IPS-18c (cell line): ENCODE measurements at regions not wholly inside any gene's neighbourhood (a gene's known extent, or its start where the extent isn't known, plus 50 kb on each side); places are given as distances from the start of the nearest gene placed in this dataset.
"Not testable (repeated sequence)": the region's sequence is repeated elsewhere in the genome, so short reads cannot be mapped to it uniquely, and the experiment has no call there.

Experiments used
- H3K4me3 ChIP-seq: 2 replicates; pipeline ENCODE4 v1.7.0; 2013; ENCODE audit warnings: low read depth, mild to moderate bottlenecking, low read length, moderate library complexity; ENCODE audit not compliant: insufficient read depth
- H3K9me3 ChIP-seq: one replicate; pipeline ENCODE4 v1.6.1; 2013; ENCODE audit warnings: mild to moderate bottlenecking, low read length, moderate library complexity; ENCODE audit not compliant: control insufficient read depth, insufficient read depth

GRCh38 chr1:118828038-118828437 lies 160.1 kb downstream of the TBX15 start:
- Histone ChIP-seq H3K9me3 (peaks cover 4% of the 10 kb centered on the region), H3K4me3 (no peak overlapping the region)

DNA sequence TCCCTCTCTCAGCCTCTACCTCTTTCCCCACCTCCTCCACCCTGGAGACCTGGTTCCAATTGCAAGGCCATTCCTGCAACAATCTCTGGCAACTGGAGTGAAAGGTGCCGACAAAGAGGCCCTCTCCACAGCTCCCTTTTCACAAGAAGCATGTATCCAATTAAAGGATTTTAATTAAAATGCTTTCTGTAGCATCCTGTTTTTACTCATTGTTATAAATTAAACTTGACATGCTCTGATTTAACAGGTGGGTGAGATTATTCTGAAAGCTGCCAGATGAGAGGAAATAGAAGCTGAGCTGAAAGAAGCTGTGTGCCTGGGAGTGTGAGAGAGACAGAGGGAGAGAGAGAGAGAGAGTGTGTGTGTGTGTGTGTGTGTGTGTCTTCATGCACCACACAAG lies 160.5 kb downstream of the TBX15 start:
- peaks cover 4% of the 10 kb centered on the region for H3K9me3 ChIP-seq
- H3K4me3 ChIP-seq, result no peak overlapping the region

GRCh38 chr1:118827207-118827606 lies 160.9 kb downstream of the TBX15 start:
- peaks cover 4% of the 10 kb centered on the region for H3K9me3 ChIP-seq
- H3K4me3 ChIP-seq, result no peak overlapping the region

DNA sequence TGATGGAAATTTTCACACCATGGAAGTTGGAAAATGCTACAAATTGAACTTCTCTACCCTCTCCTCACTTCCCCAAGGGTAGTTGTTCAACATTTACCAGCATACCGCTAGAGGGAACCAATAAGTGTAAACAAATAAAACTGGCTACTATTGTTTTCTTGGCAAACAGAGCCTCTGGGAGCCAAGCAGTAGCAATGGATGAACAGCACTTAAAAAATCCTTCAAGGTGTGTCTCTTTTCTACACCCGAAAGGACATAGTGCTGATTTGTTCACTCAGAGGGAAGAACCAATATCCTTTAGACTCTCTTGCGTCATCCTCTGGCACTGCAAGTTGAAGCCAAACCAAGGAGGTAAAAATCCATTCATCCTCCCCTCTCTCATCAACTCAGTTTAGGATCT lies 161.5 kb downstream of the TBX15 start:
- Histone ChIP-seq H3K9me3 (peaks cover 4% of the 10 kb centered on the region), H3K4me3 (no peak overlapping the region)

DNA sequence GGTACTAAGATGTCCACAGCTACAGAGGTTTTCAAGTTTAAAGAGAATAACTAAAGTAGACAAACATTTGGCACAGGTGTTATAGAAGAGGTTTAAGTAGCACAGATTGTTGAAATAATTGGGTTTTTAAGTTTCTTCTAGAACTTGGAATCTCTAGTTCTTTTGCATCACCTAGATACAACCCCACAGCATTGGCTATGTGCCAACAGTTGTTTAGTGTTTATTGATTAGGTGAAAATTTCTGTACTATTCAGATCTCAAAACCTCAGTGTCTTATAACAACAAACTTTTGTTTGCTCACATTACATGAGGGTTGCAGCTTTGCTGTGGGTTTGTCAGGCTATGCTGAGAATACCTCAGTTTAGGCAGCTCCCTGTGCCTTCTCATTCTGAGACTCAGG lies 162.5 kb downstream of the TBX15 start:
- Histone ChIP-seq H3K9me3 (peaks cover 1% of the 10 kb centered on the region), H3K4me3 (no peak overlapping the region)

- Histone ChIP-seq H3K4me3 (no peak overlapping the region), H3K9me3 (no peaks in the 10 kb centered on the region)
These were observed 166.3 kb downstream of the TBX15 start for GRCh38 chr1:118821801-118822200.

- H3K4me3 ChIP-seq, result no peak overlapping the region
- H3K9me3 ChIP-seq, result no peaks in the 10 kb centered on the region
These were observed 167.3 kb downstream of the TBX15 start for GRCh38 chr1:118820864-118821263.

GRCh38 chr1:118815909-118816308 lies 172.2 kb downstream of the TBX15 start:
- H3K4me3 ChIP-seq, result no peak overlapping the region
- H3K9me3 ChIP-seq, result no peaks in the 10 kb centered on the region

DNA sequence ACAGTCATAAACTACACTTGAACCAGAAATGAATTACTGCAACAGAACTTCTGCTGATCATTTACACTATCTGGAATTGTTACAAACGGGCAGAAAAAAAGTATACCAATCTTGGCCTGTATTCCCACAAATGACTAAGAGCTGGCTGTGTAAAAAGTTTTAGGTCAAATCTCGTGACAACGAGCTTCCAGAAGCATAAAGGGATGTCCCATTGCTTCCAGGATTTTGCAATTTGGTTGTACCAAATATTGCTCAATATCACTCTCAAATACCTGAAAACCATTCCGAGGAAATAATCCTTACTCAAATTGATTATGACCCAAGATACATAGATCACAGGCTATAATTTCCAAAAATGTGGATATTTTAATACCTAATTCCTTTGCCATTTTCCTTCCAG lies 175.6 kb downstream of the TBX15 start:
- Histone ChIP-seq H3K9me3 (no peaks in the 10 kb centered on the region), H3K4me3 (no peak overlapping the region)

DNA sequence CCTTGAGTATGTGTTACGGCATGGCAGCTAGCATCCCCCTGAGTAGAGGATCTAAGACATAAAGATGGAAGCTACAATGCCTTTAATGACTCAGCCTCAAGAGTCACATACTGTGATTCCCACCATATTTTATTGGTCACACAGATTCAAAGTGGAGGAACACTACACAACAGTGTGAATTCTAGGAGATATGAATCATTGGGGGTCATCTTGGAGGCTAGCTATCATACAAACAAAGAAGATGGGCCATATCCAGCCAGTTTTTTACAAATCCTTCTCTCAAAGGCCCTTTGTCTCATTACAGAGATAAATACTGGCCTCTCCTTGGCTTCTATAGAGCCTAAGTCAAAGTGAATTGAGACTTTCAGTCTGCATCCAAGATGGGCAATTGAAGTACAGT lies 177.0 kb downstream of the TBX15 start:
- H3K4me3 ChIP-seq, result no peak overlapping the region
- H3K9me3 ChIP-seq, result no peaks in the 10 kb centered on the region

- H3K9me3 ChIP-seq, result no peaks in the 10 kb centered on the region
- H3K4me3 ChIP-seq, result no peak overlapping the region
These were observed 178.6 kb downstream of the TBX15 start for GRCh38 chr1:118809586-118809985.

DNA sequence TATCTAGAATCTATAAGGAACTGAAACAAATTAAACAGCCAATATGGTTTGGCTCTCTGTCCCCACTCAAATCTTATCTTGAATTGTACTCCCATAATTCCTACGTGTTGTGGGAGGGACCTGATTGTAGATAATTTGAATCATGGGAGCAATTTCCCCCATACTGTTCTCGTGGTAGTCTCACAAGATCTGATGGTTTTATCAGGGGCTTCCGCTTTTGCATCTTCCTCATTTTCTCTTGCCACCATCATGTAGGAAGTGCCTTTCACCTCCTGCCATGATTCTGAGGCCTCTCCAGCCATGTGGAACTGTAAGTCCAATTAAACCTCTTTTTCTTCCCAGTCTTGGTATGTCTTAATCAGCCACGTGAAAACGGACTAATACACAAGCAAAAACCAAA lies 185.0 kb downstream of the TBX15 start:
- H3K4me3 ChIP-seq, H3K9me3 ChIP-seq: not testable (repeated sequence)

DNA sequence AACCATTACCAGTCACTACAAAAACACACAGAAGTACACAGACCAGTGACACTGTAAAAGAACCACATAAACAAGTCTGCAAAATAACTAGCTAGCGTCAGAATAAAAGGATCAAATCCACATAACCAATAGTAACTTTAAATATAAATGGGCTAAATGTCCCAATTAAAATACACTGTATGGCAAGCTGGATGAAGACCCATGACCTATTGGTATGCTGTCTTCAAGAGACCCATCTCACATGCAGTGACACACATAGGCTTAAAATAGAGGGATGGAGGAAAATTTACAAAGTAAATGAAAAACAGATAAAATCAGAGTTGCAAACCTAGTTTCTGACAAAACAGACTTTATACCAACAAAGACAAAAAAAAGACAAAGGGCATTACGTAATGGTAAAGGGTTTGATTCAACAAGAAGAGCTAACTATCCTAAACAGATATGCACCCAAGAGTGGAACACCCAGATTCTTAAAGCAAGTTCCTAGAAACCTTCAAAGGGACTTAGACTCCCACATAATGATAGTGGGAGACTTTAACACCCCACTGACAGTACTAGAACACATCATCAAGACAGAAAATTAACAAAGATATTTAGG lies 196.9 kb downstream of the TBX15 start:
- H3K9me3 ChIP-seq, result peaks cover 3% of the 10 kb centered on the region
- no peak overlapping the region for H3K4me3 ChIP-seq

DNA sequence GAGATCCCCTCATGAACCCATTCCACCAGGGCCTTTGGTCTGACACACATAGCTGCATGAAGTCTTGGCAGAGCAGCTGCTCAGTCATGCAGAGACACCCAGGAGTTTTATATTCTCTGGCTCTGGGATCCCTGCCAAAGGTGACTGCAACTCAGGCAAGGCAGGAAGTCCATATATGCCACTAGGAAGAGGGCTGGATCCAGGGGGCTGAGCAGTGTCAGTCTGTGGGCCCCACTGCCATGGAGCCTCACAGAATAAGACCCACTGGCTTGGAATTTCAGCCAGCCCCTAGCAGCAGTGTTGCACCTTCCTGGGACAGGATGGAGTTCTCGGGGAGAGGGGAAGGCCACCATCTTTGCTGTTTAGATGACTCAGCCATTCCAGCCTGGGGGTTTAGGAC lies 199.7 kb downstream of the TBX15 start:
- Histone ChIP-seq H3K4me3 (no peak overlapping the region), H3K9me3 (peaks cover 3% of the 10 kb centered on the region)

DNA sequence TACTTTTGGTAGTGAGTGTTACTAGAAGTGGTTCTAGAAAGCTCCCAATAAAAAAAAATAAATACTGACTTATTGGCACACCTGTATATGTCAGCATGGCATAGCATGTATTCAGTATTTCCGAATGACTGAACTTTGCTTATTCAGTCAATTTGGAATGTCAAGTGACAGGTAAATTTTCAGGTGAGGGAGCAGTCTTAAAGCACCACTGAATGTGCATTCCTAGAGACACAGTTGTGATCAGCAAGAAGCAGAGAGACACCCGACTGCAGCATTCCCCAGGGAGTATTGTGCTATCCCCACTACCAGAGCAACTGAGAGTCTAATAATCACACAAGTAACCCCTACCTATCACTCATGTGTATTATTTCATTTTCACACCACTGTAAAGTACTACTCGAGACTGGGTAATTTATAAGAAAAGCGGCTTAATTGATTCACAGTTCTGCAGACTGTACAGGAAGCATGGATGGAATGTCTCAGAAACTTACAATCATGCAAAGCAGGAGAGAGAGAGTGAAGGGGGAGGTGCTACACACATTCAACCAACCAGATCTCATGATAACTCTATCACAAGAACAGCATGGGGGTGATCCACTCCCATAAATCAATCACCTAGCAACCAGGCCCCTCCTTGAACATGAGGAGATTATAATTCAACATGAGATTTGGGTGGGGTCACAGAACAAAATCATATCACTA lies 201.5 kb downstream of the TBX15 start:
- Histone ChIP-seq H3K4me3 (no peak overlapping the region), H3K9me3 (peaks cover 3% of the 10 kb centered on the region)

DNA sequence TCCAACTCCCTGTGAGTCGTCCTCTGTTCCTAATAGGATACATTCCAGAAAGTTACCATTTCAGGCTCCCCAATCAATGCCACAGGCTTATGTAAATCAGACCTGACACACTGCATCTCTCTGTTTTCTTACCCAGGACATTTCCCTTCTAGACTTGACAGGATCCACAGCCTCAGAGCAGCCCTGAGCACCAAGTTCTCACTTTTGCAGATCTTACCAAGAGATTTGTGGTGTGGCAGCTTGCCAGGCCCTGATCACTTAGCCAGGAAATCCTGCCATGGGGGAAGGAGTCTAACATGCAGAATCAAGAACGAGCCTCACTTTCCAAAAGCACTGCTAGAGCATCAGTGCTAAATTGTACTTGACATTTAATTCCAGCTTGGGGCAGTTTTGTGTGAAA lies 202.9 kb downstream of the TBX15 start:
- no peaks in the 10 kb centered on the region for H3K9me3 ChIP-seq
- H3K4me3 ChIP-seq, result no peak overlapping the region

DNA sequence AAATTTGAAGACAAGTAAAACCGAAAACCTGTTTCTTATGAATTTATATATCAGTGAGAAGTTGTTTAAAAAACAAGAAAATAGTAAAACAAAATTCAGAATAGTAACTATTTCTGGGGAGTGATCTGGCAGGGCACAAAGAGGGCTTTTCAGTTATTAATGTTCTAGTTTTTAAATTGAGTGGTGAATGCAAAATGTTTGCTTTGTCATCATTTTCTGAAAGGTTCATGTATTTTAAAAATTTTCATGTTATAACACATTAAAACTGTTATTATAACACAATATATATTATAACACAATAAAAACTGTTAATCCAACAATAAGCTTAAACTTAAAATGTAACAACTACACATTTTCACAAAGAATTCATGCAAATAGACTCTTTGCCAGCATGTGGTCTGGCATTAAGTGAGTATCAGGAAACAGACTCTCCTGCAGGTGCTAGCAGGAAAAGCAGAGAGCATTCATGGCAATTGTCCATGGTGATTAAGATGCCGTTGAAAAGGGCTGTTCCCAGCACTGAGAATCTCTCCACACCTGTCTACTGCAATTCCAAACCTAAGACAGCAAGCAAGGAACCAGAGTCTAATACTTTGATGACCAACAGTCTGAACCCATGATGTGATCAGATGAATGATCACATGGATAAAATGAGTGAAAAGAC lies 204.9 kb downstream of the TBX15 start:
- Histone ChIP-seq H3K4me3 (no peak overlapping the region), H3K9me3 (no peaks in the 10 kb centered on the region)

DNA sequence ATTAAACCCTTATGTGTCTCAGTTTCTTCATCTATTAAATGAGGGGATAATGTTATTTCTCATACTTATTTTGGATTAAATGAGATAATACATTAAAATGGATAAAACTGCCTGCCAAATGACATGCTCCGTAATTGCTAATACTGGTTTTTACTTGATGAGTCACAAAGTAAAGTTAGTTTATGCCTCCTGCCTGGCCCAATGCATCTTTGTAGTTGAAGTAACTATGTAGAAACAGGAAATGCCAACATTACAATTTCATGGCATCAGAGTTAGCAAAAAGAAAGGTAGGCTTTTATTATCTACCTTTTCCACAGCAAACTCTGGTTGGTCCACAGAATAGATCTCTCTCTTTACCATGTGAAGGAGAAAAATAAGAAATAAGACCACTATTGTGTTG lies 214.5 kb downstream of the TBX15 start:
- no peak overlapping the region for H3K4me3 ChIP-seq
- no peaks in the 10 kb centered on the region for H3K9me3 ChIP-seq
